ENCODE measurements at regions not wholly inside any gene's neighbourhood (a gene's known extent, or its start where the extent isn't known, plus 50 kb on each side); places are given as distances from the start of the nearest gene placed in this dataset.
"Not testable (repeated sequence)": the region's sequence is repeated elsewhere in the genome, so short reads cannot be mapped to it uniquely, and the experiment has no call there.

DNA sequence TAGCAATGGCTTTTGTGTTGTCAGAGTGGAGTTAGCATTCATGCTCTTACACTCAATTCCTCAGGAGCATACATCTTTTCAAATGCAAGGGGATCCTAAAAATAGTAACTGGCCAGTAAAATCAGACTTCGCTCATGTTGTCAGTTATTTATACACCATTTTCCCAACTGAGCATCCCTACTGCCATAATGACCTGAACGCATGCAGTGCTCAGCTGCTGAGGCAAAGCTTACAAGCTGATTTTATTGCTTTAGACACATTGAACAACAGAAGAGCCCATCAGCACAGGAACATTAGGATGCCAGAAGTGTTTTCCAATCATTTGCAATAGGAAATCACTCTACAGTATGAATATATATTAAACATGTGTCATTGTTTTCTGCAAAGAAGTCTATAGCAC, 689.7 kb upstream of the BCHE start:
- intact Hi-C loops (cut with DNase I, micrococcal nuclease) = no loop called here
- Histone ChIP-seq H3K4me1 (ENCODE audit: low read depth) (no peaks in the 10 kb centered on the region), H3K9me3 (peaks cover 10% of the 10 kb centered on the region), H3K4me3 (no peak overlapping the region), H3K36me3 (ENCODE audit: low read depth) (no peaks in the 10 kb centered on the region)
- ATAC-seq = no peak
- TF ChIP-seq, protein P1, sequence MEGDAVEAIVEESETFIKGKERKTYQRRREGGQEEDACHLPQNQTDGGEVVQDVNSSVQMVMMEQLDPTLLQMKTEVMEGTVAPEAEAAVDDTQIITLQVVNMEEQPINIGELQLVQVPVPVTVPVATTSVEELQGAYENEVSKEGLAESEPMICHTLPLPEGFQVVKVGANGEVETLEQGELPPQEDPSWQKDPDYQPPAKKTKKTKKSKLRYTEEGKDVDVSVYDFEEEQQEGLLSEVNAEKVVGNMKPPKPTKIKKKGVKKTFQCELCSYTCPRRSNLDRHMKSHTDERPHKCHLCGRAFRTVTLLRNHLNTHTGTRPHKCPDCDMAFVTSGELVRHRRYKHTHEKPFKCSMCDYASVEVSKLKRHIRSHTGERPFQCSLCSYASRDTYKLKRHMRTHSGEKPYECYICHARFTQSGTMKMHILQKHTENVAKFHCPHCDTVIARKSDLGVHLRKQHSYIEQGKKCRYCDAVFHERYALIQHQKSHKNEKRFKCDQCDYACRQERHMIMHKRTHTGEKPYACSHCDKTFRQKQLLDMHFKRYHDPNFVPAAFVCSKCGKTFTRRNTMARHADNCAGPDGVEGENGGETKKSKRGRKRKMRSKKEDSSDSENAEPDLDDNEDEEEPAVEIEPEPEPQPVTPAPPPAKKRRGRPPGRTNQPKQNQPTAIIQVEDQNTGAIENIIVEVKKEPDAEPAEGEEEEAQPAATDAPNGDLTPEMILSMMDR (IDR thresholded peaks at IDR 0.05) = no peak
- no peak for DNase-seq

DNA sequence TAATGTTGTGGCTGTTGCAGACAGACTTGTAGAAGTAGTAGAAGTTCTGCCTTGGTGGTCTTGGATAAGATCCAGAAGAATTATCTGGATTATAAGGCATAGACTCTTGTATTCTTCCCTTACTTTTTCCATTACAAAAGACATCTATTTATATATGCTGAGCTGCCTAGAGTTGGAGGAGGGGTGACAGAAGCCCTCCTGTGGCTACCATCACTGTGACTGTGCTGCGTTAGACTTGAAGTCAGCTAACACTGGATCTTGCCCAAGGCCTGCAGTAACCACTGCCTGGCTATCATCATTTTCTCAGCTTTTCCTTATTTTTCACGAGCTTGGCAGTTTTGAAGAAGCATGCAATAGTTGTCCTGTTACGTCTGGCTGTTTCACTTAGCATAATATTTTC, 684.8 kb upstream of the BCHE start:
- TF ChIP-seq, protein P1 (IDR thresholded peaks at IDR 0.05) = no peak
- Histone ChIP-seq H3K4me1 (ENCODE audit: low read depth) (no peaks in the 10 kb centered on the region), H3K9me3 (peaks cover 11% of the 10 kb centered on the region), H3K4me3 (no peak overlapping the region), H3K36me3 (ENCODE audit: low read depth) (no peaks in the 10 kb centered on the region)
- intact Hi-C loops (cut with DNase I, micrococcal nuclease) = no loop called here
- DNase-seq (no peak), ATAC-seq (no peak)

DNA sequence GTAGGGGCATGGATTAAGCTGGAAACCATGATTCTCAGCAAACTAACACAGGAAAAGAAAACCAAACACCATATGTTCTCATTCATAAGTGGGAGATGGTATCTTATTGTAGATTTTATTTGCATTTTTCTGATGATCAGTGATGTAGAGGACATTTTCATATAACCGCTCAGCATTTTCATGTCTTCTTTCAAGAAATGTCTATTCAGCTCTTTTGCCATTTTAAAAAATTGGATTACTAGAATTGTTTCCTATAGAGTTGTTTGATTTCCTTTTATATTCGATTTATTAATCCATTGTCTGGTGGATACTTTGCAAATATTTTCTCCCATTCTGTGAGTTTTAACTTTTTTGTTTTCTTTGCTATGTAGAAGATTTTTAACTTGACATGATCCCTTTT, 682.2 kb upstream of the BCHE start:
- Histone ChIP-seq H3K36me3 (ENCODE audit: low read depth) (no peaks in the 10 kb centered on the region), H3K4me3 (no peak overlapping the region), H3K9me3 (peaks cover 11% of the 10 kb centered on the region), H3K4me1 (ENCODE audit: low read depth) (no peaks in the 10 kb centered on the region)
- intact Hi-C loops (cut with DNase I, micrococcal nuclease) = no loop called here
- ATAC-seq = no peak
- TF ChIP-seq, protein P1 (IDR thresholded peaks at IDR 0.05) = no peak
- no peak for DNase-seq

DNA sequence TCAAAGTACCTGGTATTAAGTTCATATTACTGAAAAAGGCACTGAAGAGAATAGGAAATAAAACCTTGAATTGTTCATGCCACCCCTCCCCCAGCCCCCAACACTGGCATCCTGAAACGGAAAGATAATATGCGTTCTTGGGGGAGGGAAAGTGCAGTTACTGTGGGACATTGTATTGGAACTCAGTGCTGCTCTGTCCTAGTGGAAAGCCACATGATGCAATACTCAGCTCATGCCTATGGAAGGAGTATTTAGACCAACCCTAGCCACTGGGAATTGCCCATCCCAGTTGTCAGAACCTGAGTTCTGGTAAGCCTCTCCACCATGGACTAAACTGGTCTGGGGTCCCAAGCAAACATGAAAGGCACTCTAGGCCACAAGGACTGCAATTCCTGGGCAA, 680.8 kb upstream of the BCHE start:
- Histone ChIP-seq H3K36me3 (ENCODE audit: low read depth) (no peaks in the 10 kb centered on the region), H3K4me1 (ENCODE audit: low read depth) (no peaks in the 10 kb centered on the region), H3K4me3 (no peak overlapping the region), H3K9me3 (peaks cover 11% of the 10 kb centered on the region)
- intact Hi-C loops (cut with DNase I, micrococcal nuclease) = no loop called here
- DNase-seq = no peak
- TF ChIP-seq, protein P1 (IDR thresholded peaks at IDR 0.05) = no peak
- no peak for ATAC-seq

DNA sequence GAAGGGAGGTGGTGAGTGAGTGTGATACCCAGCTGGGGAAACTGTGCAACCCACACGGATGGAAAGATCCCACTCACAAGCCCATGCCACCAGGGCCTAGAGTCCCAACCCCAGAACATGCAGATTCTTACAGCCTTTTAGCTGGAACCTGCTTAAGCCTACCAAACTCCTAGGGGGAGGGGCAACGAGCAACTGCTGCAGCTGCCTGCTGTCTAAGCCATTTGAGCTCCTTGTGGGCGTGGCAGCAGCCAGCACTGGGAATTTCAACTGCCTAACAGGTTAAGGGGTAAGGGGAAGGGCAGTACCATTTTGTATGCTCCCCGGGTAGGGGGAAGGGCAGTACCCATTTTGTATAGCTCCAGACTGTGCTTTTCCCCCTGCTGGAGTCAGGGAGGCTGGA, 673.2 kb upstream of the BCHE start:
- Histone ChIP-seq H3K4me1 (ENCODE audit: low read depth) (no peaks in the 10 kb centered on the region), H3K4me3 (no peak overlapping the region), H3K36me3 (ENCODE audit: low read depth) (no peaks in the 10 kb centered on the region), H3K9me3 (peaks cover 2% of the 10 kb centered on the region)
- DNase-seq = no peak
- TF ChIP-seq, protein P1 (IDR thresholded peaks at IDR 0.05) = no peak
- intact Hi-C loops (cut with DNase I, micrococcal nuclease) = no loop called here
- no peak for ATAC-seq

DNA sequence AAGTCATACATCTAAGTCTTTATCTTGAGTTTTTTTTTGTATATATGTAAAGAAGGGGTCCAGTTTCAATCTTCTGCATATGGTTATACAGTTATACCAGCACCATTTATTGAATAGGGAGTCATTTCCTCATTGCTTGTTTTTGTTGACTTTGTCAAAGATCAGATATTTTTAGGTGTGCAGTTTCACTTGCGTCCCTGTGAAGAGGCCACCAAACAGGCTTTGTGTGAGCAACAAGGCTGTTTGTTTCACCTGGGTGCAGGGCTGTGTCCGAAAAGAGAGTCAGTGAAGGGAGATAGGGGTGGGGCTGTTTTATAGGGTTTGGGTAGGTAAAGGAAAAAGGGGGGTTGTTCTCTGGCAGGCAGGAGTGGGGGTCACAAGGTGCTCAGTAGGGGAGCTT, 663.2 kb upstream of the BCHE start:
- H3K36me3 ChIP-seq (ENCODE audit: low read depth); intact Hi-C loops (cut with DNase I, micrococcal nuclease); H3K4me1 ChIP-seq (ENCODE audit: low read depth); H3K9me3 ChIP-seq; H3K4me3 ChIP-seq; ATAC-seq; DNase-seq: not testable (repeated sequence)
